Liver (tissue), 8 donors: ENCODE measurements at regions not wholly inside any gene's neighbourhood (a gene's known extent, or its start where the extent isn't known, plus 50 kb on each side); places are given as distances from the start of the nearest gene placed in this dataset.

Experiments
- DNase-seq: peaks from one replicate; pipeline ENCODE4 v3.0.0-alpha.2; 2017; ENCODE audit warnings: low spot score
- H3K27ac ChIP-seq, 2 donors: one replicate each; pipeline ENCODE4 v1.7.0; 2013; ENCODE audit warnings: inconsistent platforms in 2 of 2, low read length in 2 of 2, control low read depth in 1 of 2, low read depth in 1 of 2, mild to moderate bottlenecking in 1 of 2
- H3K27me3 ChIP-seq, 4 donors: one replicate each; pipeline versions ENCODE4 v1.6.1 to v1.7.0; 2013; ENCODE audit warnings: low read length in 3 of 4, inconsistent platforms in 1 of 4, mild to moderate bottlenecking in 1 of 4, moderate library complexity in 1 of 4; ENCODE audit not compliant: control insufficient read depth in 4 of 4, insufficient read depth in 4 of 4
- H3K36me3 ChIP-seq, 4 donors: one replicate each; pipeline versions ENCODE4 v1.6.1 to v1.7.0; 2013; ENCODE audit warnings: low read length in 3 of 4, mild to moderate bottlenecking in 3 of 4, low read depth in 1 of 4, moderate library complexity in 1 of 4; ENCODE audit not compliant: control insufficient read depth in 4 of 4, insufficient read depth in 3 of 4
- H3K4me1 ChIP-seq, 4 donors: one replicate each; pipeline versions ENCODE4 v1.6.1 to v1.7.0; 2013; ENCODE audit warnings: low read length in 3 of 4, mild to moderate bottlenecking in 3 of 4, moderate library complexity in 1 of 4; ENCODE audit not compliant: control insufficient read depth in 4 of 4, insufficient read depth in 4 of 4
- H3K4me3 ChIP-seq, 3 donors: one replicate each; pipeline versions ENCODE4 v1.6.1 to v1.7.0; 2013; ENCODE audit warnings: low read length in 3 of 3, control low read depth in 1 of 3, low read depth in 1 of 3, mild to moderate bottlenecking in 1 of 3
- H3K9ac ChIP-seq, 2 donors: one replicate each; pipeline ENCODE4 v1.7.0; 2013; ENCODE audit warnings: low read length in 2 of 2, mild to moderate bottlenecking in 2 of 2, moderate library complexity in 2 of 2, control low read depth in 1 of 2, low read depth in 1 of 2
- H3K9me3 ChIP-seq, 4 donors: one replicate each; pipeline versions ENCODE4 v1.6.1 to v1.7.0; 2013; ENCODE audit warnings: low read length in 3 of 4; ENCODE audit not compliant: control insufficient read depth in 4 of 4
- ATF3 ChIP-seq: IDR thresholded peaks from 2 replicates; pipeline ENCODE4 v1.6.1; 2016; ENCODE audit warnings: antibody characterized with exemption
- CTCF ChIP-seq: fragments of 150-350 bp; IDR thresholded peaks from 2 replicates; pipeline ENCODE4 v1.5.1; 2017; ENCODE audit warnings: improper control_type of control experiment, low read depth, low read length; ENCODE audit not compliant: missing input control
- FOXA1 ChIP-seq: IDR thresholded peaks from 2 replicates; pipeline ENCODE4 v1.6.1; 2016; ENCODE audit warnings: antibody characterized with exemption
- FOXA2 ChIP-seq: IDR thresholded peaks from 2 replicates; pipeline ENCODE4 v1.6.1; 2016; ENCODE audit warnings: antibody characterized with exemption
- GABPA ChIP-seq, 2 donors: IDR thresholded peaks in 1 of 2; conservative IDR thresholded peaks in 1 of 2; 2 replicates each; pipeline ENCODE4 v1.6.1; 2016; ENCODE audit warnings: antibody characterized with exemption in 2 of 2, mild to moderate bottlenecking in 1 of 2, moderate library complexity in 1 of 2
- HNF4A ChIP-seq, 2 donors: conservative IDR thresholded peaks; 2 replicates each; pipeline ENCODE4 v1.6.1; 2016; ENCODE audit warnings: antibody characterized with exemption in 2 of 2, mild to moderate bottlenecking in 2 of 2
- HNF4G ChIP-seq: IDR thresholded peaks from 2 replicates; pipeline ENCODE4 v1.6.1; 2016; ENCODE audit warnings: antibody characterized with exemption
- JUND ChIP-seq, 2 donors: IDR thresholded peaks; 2 replicates each; pipeline ENCODE4 v1.6.1; 2016; ENCODE audit warnings: antibody characterized with exemption in 2 of 2
- MAX ChIP-seq: IDR thresholded peaks from 2 replicates; pipeline ENCODE4 v1.6.1; 2016; ENCODE audit warnings: antibody characterized with exemption
- NR2F2 ChIP-seq: IDR thresholded peaks from 2 replicates; pipeline ENCODE4 v1.6.1; 2016; ENCODE audit warnings: antibody characterized with exemption
- RAD21 ChIP-seq, 2 donors: IDR thresholded peaks; 2 replicates each; pipeline ENCODE4 v1.6.1; 2016; ENCODE audit warnings: antibody characterized with exemption in 2 of 2, mild to moderate bottlenecking in 2 of 2
- SP1 ChIP-seq: IDR thresholded peaks from 2 replicates; pipeline ENCODE4 v1.6.1; 2018; ENCODE audit warnings: antibody characterized with exemption, mild to moderate bottlenecking
- TAF1 ChIP-seq: conservative IDR thresholded peaks from 2 replicates; pipeline ENCODE4 v1.6.1; 2016; ENCODE audit warnings: antibody characterized with exemption, mild to moderate bottlenecking
- YY1 ChIP-seq: IDR thresholded peaks from 2 replicates; pipeline ENCODE4 v1.6.1; 2016; ENCODE audit warnings: antibody characterized with exemption, mild to moderate bottlenecking
- WGBS: extraction: QIAGEN DNeasy Blood & Tissue Kit; methylation state at CpG from one replicate; pipeline ENCODE4 v1.1.7; 2013; 5-methylcytosine and 5-hydroxymethylcytosine counted together
- TF ChIP-seq, protein P1 (sequence below): IDR thresholded peaks from 2 replicates; pipeline ENCODE4 v1.6.1; 2016; ENCODE audit warnings: antibody characterized with exemption
- TF ChIP-seq, protein P2 (sequence below): IDR thresholded peaks from 2 replicates; pipeline ENCODE4 v1.6.1; 2016; ENCODE audit warnings: antibody characterized with exemption, mild to moderate bottlenecking
- donor health status: healthy.
- donor health status: healthy.
- donor health status: healthy.
- donor health status: healthy.
- donor health status: healthy.

DNA sequence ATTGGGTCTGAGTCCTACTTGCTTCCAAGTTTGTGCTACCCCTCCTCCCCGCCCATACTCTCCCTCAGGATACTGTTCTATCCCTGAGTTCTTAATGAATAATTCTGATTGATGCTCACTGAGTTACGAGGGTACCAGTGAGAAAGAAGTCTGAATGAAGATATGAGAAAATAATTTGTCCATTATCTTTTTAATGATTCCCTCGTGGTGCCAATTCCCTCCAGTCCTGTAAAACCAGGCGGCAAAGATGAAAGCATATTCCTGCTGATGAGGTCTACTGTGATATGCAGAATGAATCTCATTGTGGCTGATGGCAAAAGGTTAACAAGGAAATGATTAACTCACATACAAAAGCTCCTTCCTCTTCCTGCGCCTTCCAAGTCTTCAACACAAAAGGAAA, 650.2 kb upstream of the SLC39A10 start:
- Histone ChIP-seq H3K27ac (no peak overlapping the region), H3K9ac (no peak overlapping the region), H3K27me3 (peaks cover 0 to 4% (median 0%) of the 10 kb centered on the region in 4 donors), H3K4me1 (no peaks in the 10 kb centered on the region), H3K36me3 (no peaks in the 10 kb centered on the region), H3K4me3 (no peak overlapping the region), H3K9me3 (no peaks in the 10 kb centered on the region)
- no peak for TF ChIP-seq SP1
- TF ChIP-seq MAX = no peak
- no peak for DNase-seq
- WGBS = 51% methylated on average over 5 of the region's 5 CpGs

- TF ChIP-seq, protein P1, sequence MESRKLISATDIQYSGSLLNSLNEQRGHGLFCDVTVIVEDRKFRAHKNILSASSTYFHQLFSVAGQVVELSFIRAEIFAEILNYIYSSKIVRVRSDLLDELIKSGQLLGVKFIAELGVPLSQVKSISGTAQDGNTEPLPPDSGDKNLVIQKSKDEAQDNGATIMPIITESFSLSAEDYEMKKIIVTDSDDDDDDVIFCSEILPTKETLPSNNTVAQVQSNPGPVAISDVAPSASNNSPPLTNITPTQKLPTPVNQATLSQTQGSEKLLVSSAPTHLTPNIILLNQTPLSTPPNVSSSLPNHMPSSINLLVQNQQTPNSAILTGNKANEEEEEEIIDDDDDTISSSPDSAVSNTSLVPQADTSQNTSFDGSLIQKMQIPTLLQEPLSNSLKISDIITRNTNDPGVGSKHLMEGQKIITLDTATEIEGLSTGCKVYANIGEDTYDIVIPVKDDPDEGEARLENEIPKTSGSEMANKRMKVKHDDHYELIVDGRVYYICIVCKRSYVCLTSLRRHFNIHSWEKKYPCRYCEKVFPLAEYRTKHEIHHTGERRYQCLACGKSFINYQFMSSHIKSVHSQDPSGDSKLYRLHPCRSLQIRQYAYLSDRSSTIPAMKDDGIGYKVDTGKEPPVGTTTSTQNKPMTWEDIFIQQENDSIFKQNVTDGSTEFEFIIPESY = no peak
- TF ChIP-seq FOXA2 (no peak), GABPA (IDR thresholded peaks at IDR 0.05 in 1 of 2, conservative IDR thresholded peaks at IDR 0.05 in 1 of 2) (no peak), RAD21 (IDR thresholded peaks at IDR 0.05) (no peak), JUND (IDR thresholded peaks at IDR 0.05) (no peak), HNF4A (conservative IDR thresholded peaks at IDR 0.05) (no peak), MAX (no peak), ATF3 (no peak), SP1 (no peak), HNF4G (no peak), CTCF (no peak), YY1 (no peak), NR2F2 (no peak), FOXA1 (no peak), TAF1 (no peak)
- TF ChIP-seq, protein P2, sequence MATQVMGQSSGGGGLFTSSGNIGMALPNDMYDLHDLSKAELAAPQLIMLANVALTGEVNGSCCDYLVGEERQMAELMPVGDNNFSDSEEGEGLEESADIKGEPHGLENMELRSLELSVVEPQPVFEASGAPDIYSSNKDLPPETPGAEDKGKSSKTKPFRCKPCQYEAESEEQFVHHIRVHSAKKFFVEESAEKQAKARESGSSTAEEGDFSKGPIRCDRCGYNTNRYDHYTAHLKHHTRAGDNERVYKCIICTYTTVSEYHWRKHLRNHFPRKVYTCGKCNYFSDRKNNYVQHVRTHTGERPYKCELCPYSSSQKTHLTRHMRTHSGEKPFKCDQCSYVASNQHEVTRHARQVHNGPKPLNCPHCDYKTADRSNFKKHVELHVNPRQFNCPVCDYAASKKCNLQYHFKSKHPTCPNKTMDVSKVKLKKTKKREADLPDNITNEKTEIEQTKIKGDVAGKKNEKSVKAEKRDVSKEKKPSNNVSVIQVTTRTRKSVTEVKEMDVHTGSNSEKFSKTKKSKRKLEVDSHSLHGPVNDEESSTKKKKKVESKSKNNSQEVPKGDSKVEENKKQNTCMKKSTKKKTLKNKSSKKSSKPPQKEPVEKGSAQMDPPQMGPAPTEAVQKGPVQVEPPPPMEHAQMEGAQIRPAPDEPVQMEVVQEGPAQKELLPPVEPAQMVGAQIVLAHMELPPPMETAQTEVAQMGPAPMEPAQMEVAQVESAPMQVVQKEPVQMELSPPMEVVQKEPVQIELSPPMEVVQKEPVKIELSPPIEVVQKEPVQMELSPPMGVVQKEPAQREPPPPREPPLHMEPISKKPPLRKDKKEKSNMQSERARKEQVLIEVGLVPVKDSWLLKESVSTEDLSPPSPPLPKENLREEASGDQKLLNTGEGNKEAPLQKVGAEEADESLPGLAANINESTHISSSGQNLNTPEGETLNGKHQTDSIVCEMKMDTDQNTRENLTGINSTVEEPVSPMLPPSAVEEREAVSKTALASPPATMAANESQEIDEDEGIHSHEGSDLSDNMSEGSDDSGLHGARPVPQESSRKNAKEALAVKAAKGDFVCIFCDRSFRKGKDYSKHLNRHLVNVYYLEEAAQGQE = no peak
- no peak overlapping the region for H3K9ac ChIP-seq
- H3K36me3 ChIP-seq = no peaks in the 10 kb centered on the region
- H3K4me1 ChIP-seq = no peaks in the 10 kb centered on the region
- H3K27me3 ChIP-seq = peaks cover 0 to 4% (median 0%) of the 10 kb centered on the region in 4 donors
- H3K27ac ChIP-seq = no peak overlapping the region
- no peaks in the 10 kb centered on the region for H3K9me3 ChIP-seq
- no peak overlapping the region for H3K4me3 ChIP-seq
- no peak for DNase-seq
- WGBS = 69% methylated on average over 4 of the region's 4 CpGs
Observed at GRCh38 chr2:195003881-195004471, 653.0 kb upstream of the SLC39A10 start.
